Spleen (tissue), 11 donors: ENCODE measurements at regions not wholly inside any gene's neighbourhood (a gene's known extent, or its start where the extent isn't known, plus 50 kb on each side); places are given as distances from the start of the nearest gene placed in this dataset.
"Not testable (repeated sequence)": the region's sequence is repeated elsewhere in the genome, so short reads cannot be mapped to it uniquely, and the experiment has no call there.

Experiments
- DNase-seq: peaks from one replicate; pipeline ENCODE4 v3.0.0-alpha.2; 2020
- H3K27ac ChIP-seq, 8 donors: fragments of 200-600 bp; sonication (generic) in 7 of 8; 1 replicate in 4 of 8; 2 replicates in 4 of 8; pipeline versions ENCODE4 v1.5.0 to v1.8.0; 2016 to 2021; ENCODE audit warnings: inconsistent platforms in 4 of 8, mild to moderate bottlenecking in 4 of 8, moderate library complexity in 1 of 8
- H3K27me3 ChIP-seq, 7 donors: fragments of 200-600 bp; sonication (generic) in 6 of 7; replicated peaks in 1 of 7; 1 replicate in 4 of 7; 2 replicates in 3 of 7; pipeline versions ENCODE4 v1.5.0 to v1.8.0; 2016 to 2021; ENCODE audit warnings: inconsistent platforms in 3 of 7, mild to moderate bottlenecking in 1 of 7
- H3K36me3 ChIP-seq, 6 donors: fragments of 200-600 bp; sonication (generic) in 5 of 6; 1 replicate in 4 of 6; 2 replicates in 2 of 6; pipeline versions ENCODE4 v1.5.0 to v1.8.0; 2016 to 2021; ENCODE audit warnings: inconsistent platforms in 2 of 6
- H3K4me1 ChIP-seq, 6 donors: fragments of 200-600 bp; sonication (generic) in 5 of 6; 1 replicate in 3 of 6; 2 replicates in 3 of 6; pipeline versions ENCODE4 v1.5.0 to v1.8.0; 2016 to 2021; ENCODE audit warnings: inconsistent platforms in 3 of 6
- H3K4me3 ChIP-seq, 8 donors: fragments of 200-600 bp; sonication (generic) in 7 of 8; 1 replicate in 4 of 8; 2 replicates in 4 of 8; pipeline versions ENCODE4 v1.5.0 to v1.8.0; 2016 to 2021; ENCODE audit warnings: inconsistent platforms in 4 of 8, mild to moderate bottlenecking in 4 of 8, moderate library complexity in 2 of 8
- H3K9me3 ChIP-seq, 8 donors: fragments of 200-600 bp; sonication (generic) in 7 of 8; 1 replicate in 4 of 8; 2 replicates in 4 of 8; pipeline versions ENCODE4 v1.5.0 to v1.8.0; 2016 to 2021; ENCODE audit warnings: inconsistent platforms in 4 of 8
- POLR2A ChIP-seq, 3 donors: fragments of 450-650 bp; IDR thresholded peaks; one replicate each; pipeline ENCODE4 v1.5.1; 2017; ENCODE audit warnings: antibody characterized with exemption in 3 of 3, mild to moderate bottlenecking in 1 of 3
- POLR2AphosphoS5 ChIP-seq, 3 donors: sonication (generic); formaldehyde crosslinking; IDR thresholded peaks; one replicate each; pipeline ENCODE4 v1.5.1; 2017; ENCODE audit warnings: antibody characterized with exemption in 3 of 3
- WGBS, 5 donors: extraction: QIAGEN DNeasy Blood & Tissue Kit in 3 of 5; methylation state at CpG; one replicate each; pipeline versions ENCODE4 v1.1.5 to v1.1.7; 2013 to 2018; 5-methylcytosine and 5-hydroxymethylcytosine counted together
- intact Hi-C: fragments of 100-400 bp; cut with DNase I; formaldehyde crosslinking; loops from one replicate; pipeline ENCODE4 v1.15.0; 2023; ENCODE audit warnings: low total_unique reads
- TF ChIP-seq, protein P1 (sequence below), 11 experiments: fragments of 200-600 bp in 7 of 11; fragments of 450-650 bp in 4 of 11; sonication (generic) in 4 of 11; IDR thresholded peaks in 8 of 11; conservative IDR thresholded peaks in 3 of 11; 1 replicate in 7 of 11; 2 replicates in 4 of 11; pipeline versions ENCODE4 v1.4.0 to v1.8.0; 2016 to 2021; ENCODE audit warnings: antibody characterized with exemption in 11 of 11, inconsistent platforms in 4 of 11, mild to moderate bottlenecking in 1 of 11
- donor health status: healthy with polysubstance abuse.
- donor health status: DM: no; HTN: no; CAD: no; lungs with moderate emphysema.
- donor health status: DM: no; HTN: no; CAD: no.
- donor health status: Bipolar disorder and iron deficiency.
- donor health status: healthy.
- donor health status: DM: no; HTN: no; CAD: no.
- donor health status: DM: yes; HTN: yes; CAD: no.

DNA sequence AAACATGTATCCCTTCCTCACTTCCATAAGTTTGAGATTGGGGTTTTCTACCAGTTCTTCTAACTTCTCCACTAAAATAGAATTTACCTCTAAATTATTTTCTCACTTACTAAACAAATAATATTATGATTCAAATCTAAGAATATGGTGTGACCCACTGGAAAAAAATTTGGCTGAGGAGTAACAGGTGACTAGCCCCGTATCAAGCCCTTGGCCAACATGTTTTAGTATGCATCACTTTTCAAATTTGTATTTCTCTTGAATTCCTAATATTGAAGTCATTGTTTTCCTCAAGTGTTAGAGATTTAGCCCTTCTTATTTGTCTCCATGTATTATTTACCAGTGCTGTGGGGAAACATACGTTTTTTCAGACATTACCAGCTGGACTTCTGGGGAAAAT, 759.4 kb downstream of the NSUN3 start:
- Histone ChIP-seq H3K4me3 (no peak overlapping the region), H3K27me3 (no peaks in the 10 kb centered on the region), H3K4me1 (no peaks in the 10 kb centered on the region), H3K36me3 (no peaks in the 10 kb centered on the region), H3K9me3 (peaks cover 0 to 8% (median 0%) of the 10 kb centered on the region in 8 donors), H3K27ac (no peak overlapping the region)
- DNase-seq, result no peak
- intact Hi-C loops, result no loop called here
- WGBS, 5 donors, result 56 to 73% (median 62%) methylated on average over 2 of the region's 2 CpGs
- no peak for TF ChIP-seq POLR2AphosphoS5 (IDR thresholded peaks at IDR 0.05)
- TF ChIP-seq, protein P1, sequence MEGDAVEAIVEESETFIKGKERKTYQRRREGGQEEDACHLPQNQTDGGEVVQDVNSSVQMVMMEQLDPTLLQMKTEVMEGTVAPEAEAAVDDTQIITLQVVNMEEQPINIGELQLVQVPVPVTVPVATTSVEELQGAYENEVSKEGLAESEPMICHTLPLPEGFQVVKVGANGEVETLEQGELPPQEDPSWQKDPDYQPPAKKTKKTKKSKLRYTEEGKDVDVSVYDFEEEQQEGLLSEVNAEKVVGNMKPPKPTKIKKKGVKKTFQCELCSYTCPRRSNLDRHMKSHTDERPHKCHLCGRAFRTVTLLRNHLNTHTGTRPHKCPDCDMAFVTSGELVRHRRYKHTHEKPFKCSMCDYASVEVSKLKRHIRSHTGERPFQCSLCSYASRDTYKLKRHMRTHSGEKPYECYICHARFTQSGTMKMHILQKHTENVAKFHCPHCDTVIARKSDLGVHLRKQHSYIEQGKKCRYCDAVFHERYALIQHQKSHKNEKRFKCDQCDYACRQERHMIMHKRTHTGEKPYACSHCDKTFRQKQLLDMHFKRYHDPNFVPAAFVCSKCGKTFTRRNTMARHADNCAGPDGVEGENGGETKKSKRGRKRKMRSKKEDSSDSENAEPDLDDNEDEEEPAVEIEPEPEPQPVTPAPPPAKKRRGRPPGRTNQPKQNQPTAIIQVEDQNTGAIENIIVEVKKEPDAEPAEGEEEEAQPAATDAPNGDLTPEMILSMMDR (IDR thresholded peaks at IDR 0.05 in 8 of 11, conservative IDR thresholded peaks at IDR 0.05 in 3 of 11), result no peak

DNA sequence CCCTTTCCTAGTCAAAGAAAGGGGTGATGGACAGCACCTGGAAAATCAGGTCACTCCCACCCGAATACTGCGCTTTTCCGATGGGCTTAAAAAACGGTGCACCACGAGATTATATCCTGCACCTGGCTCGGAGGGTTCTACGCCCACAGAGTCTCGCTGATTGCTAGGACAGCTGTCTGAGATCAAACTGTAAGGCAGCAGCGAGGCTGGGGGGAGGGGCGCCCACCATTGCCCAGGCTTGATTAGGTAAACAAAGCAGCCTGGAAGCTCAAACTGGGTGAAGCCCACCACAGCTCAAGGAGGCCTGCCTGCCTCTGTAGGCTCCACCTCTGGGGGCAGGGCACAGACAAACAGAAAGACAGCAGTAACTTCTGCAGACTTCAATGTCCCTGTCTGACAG, 783.4 kb downstream of the NSUN3 start:
- DNase-seq, H3K27ac ChIP-seq, H3K4me1 ChIP-seq, H3K36me3 ChIP-seq, H3K4me3 ChIP-seq, H3K27me3 ChIP-seq, intact Hi-C loops: not testable (repeated sequence)
- peaks cover 0 to 25% (median 17%) of the 10 kb centered on the region in 8 donors for H3K9me3 ChIP-seq
- WGBS, 5 donors, result 87 to 94% (median 89%) methylated on average over 9 to 10 of the region's 10 CpGs

DNA sequence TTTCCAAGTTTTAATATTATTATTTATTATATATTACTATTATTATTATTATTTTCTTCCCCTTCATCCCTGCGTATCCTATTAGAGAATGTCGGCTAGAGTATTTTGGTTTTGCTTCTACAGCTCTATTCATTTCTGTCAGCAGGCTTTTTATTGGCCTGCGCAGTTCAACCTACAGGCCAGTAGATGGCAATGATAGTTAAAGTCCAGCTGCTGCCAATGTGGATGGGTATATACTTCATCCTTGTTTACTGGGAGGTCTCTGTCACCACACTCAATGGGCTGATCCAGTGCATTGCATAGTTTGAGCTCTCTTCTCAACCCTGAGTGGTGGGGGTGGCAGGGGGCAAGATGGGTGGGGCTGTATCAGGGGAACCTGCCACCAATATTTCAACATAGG, 799.8 kb downstream of the NSUN3 start:
- Histone ChIP-seq H3K27me3 (no peaks in the 10 kb centered on the region), H3K9me3 (peaks cover 0 to 80% (median 60%) of the 10 kb centered on the region in 8 donors), H3K4me3 (no peak overlapping the region), H3K27ac (no peak overlapping the region), H3K4me1 (no peaks in the 10 kb centered on the region), H3K36me3 (no peaks in the 10 kb centered on the region)
- DNase-seq, result no peak
- TF ChIP-seq POLR2A (IDR thresholded peaks at IDR 0.05) (no peak), POLR2AphosphoS5 (IDR thresholded peaks at IDR 0.05) (no peak)
- TF ChIP-seq, protein P1 (IDR thresholded peaks at IDR 0.05 in 8 of 11, conservative IDR thresholded peaks at IDR 0.05 in 3 of 11), result no peak
- intact Hi-C loops, result no loop called here
- WGBS, 5 donors, result 30 to 95% (median 57%) methylated on average over 3 of the region's 3 CpGs

DNA sequence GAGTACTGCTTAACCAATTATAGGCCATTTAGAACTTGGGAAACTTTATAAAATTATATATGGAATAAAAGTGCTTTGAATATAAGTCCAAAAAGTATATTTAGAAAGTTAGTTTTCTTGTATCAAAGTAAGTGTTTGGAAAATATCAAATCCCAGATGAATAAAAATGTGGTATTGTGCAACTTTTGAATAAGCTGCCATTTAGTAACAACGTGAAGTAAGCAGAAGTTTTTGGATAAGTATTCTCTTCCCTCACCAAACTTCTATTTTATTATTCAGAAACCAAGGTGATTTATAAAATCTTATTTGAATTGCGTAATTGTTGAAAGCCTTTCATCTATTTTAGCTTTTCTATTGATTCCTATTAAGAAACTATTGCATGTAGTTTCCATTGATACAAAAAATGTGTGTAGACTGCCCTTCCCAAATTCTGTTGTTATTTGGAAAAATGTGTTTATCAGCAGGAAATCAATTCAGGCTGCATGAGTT, 806.2 kb downstream of the NSUN3 start:
- DNase-seq, result no peak
- 38 to 78% (median 63%) methylated on average over 2 of the region's 2 CpGs for WGBS, 5 donors
- Histone ChIP-seq H3K4me3 (no peak overlapping the region), H3K27ac (no peak overlapping the region), H3K4me1 (no peaks in the 10 kb centered on the region), H3K9me3 (peaks cover 0 to 23% (median 11%) of the 10 kb centered on the region in 8 donors), H3K27me3 (no peaks in the 10 kb centered on the region), H3K36me3 (no peaks in the 10 kb centered on the region)
- TF ChIP-seq, protein P1 (IDR thresholded peaks at IDR 0.05 in 8 of 11, conservative IDR thresholded peaks at IDR 0.05 in 3 of 11), result no peak
- TF ChIP-seq POLR2AphosphoS5 (IDR thresholded peaks at IDR 0.05) (no peak), POLR2A (IDR thresholded peaks at IDR 0.05) (no peak)
- intact Hi-C loops, result no loop called here

DNA sequence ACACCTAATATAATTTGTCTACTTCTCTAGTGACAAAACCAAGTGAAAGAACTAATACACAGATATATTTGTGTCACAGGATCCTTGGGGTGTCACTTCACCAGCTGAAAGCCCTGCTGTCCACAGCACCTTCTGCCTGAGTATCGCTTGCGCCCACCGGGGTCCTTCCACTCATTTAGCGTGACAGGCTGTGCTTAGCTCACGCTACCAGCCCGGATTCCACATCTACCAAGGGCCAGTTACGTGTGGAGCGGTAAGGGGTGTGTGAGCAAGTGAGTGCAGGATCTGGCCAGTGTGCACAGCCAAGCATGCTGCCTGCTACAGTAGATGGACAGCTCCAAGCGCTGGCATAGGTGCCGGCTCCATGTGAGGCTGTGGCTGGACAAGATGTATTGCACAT, 810.9 kb downstream of the NSUN3 start:
- DNase-seq, result no peak
- no peaks in the 10 kb centered on the region for H3K4me1 ChIP-seq
- H3K27ac ChIP-seq, result no peak overlapping the region
- TF ChIP-seq POLR2A (IDR thresholded peaks at IDR 0.05) (no peak), POLR2AphosphoS5 (IDR thresholded peaks at IDR 0.05) (no peak)
- TF ChIP-seq, protein P1 (IDR thresholded peaks at IDR 0.05 in 8 of 11, conservative IDR thresholded peaks at IDR 0.05 in 3 of 11), result no peak
- peaks cover 0 to 14% (median 0%) of the 10 kb centered on the region in 8 donors for H3K9me3 ChIP-seq
- intact Hi-C loops, result no loop called here
- no peaks in the 10 kb centered on the region for H3K27me3 ChIP-seq
- H3K4me3 ChIP-seq, result no peak overlapping the region
- WGBS, 5 donors, result 91 to 94% (median 93%) methylated on average over 8 to 10 of the region's 10 CpGs
- no peaks in the 10 kb centered on the region for H3K36me3 ChIP-seq
